BLaER1 (cell line): ENCODE measurements at regions not wholly inside any gene's neighbourhood (a gene's known extent, or its start where the extent isn't known, plus 50 kb on each side); places are given as distances from the start of the nearest gene placed in this dataset.
"Not testable (repeated sequence)": the region's sequence is repeated elsewhere in the genome, so short reads cannot be mapped to it uniquely, and the experiment has no call there.

Source experiments
- H3K27ac ChIP-seq: shearing (Covaris generic); formaldehyde crosslinking; 2 replicates; pipeline ENCODE4 v1.8.1; 2022
- H3K27me3 ChIP-seq: shearing (Covaris generic); formaldehyde crosslinking; 2 replicates; pipeline ENCODE4 v1.8.1; 2022
- H3K36me3 ChIP-seq: shearing (Covaris generic); formaldehyde crosslinking; 2 replicates; pipeline ENCODE4 v1.8.1; 2022
- H3K4me1 ChIP-seq: shearing (Covaris generic); formaldehyde crosslinking; 2 replicates; pipeline ENCODE4 v1.8.1; 2022
- H3K4me2 ChIP-seq: shearing (Covaris generic); formaldehyde crosslinking; 2 replicates; pipeline ENCODE4 v1.8.1; 2022
- H3K4me3 ChIP-seq: shearing (Covaris generic); formaldehyde crosslinking; 2 replicates; pipeline ENCODE4 v1.8.1; 2022
- H3K9ac ChIP-seq: shearing (Covaris generic); formaldehyde crosslinking; 2 replicates; pipeline ENCODE4 v1.8.1; 2022
- H3K9me3 ChIP-seq: shearing (Covaris generic); formaldehyde crosslinking; 2 replicates; pipeline ENCODE4 v1.8.1; 2022
- H4K20me1 ChIP-seq: shearing (Covaris generic); formaldehyde crosslinking; 2 replicates; pipeline ENCODE4 v1.8.1; 2022
- Cebpa-rat ChIP-seq: shearing (Covaris generic); IDR thresholded peaks from 2 replicates; pipeline ENCODE4 v1.8.1; 2022

GRCh38 chr3:165653130-165653778 lies 184.0 kb downstream of the BCHE start:
- Histone ChIP-seq H3K36me3 (no peaks in the 10 kb centered on the region), H3K27me3 (no peaks in the 10 kb centered on the region), H3K9ac (no peak overlapping the region), H3K9me3 (0 out of 2 replicates have a peak, but pooled peaks cover 8% of the 10 kb centered on the region), H3K4me2 (no peak overlapping the region), H4K20me1 (no peaks in the 10 kb centered on the region), H3K4me3 (no peak overlapping the region), H3K4me1 (no peaks in the 10 kb centered on the region), H3K27ac (no peak overlapping the region)
- no peak for TF ChIP-seq Cebpa-rat

- H3K27me3 ChIP-seq, H3K9ac ChIP-seq, H4K20me1 ChIP-seq, H3K9me3 ChIP-seq, H3K4me1 ChIP-seq, H3K36me3 ChIP-seq, H3K4me3 ChIP-seq, H3K27ac ChIP-seq, H3K4me2 ChIP-seq: not testable (repeated sequence)
These were observed 187.9 kb downstream of the BCHE start for GRCh38 chr3:165649282-165649681.

- Histone ChIP-seq H3K4me1 (no peaks in the 10 kb centered on the region), H3K9ac (no peak overlapping the region), H3K27ac (no peak overlapping the region), H4K20me1 (no peaks in the 10 kb centered on the region), H3K4me2 (no peak overlapping the region), H3K27me3 (no peaks in the 10 kb centered on the region), H3K36me3 (no peaks in the 10 kb centered on the region), H3K9me3 (0 out of 2 replicates have a peak, but pooled peaks cover 8% of the 10 kb centered on the region), H3K4me3 (no peak overlapping the region)
- no peak for TF ChIP-seq Cebpa-rat
These were observed 192.0 kb downstream of the BCHE start for GRCh38 chr3:165645191-165645590.

GRCh38 chr3:165644331-165644730 lies 192.9 kb downstream of the BCHE start:
- Histone ChIP-seq H3K4me3 (no peak overlapping the region), H3K27me3 (no peaks in the 10 kb centered on the region), H3K9ac (no peak overlapping the region), H3K4me1 (no peaks in the 10 kb centered on the region), H3K4me2 (no peak overlapping the region), H4K20me1 (no peaks in the 10 kb centered on the region), H3K36me3 (no peaks in the 10 kb centered on the region), H3K27ac (no peak overlapping the region), H3K9me3 (0 out of 2 replicates have a peak, but pooled peaks cover 3% of the 10 kb centered on the region)
- TF ChIP-seq Cebpa-rat: no peak

DNA sequence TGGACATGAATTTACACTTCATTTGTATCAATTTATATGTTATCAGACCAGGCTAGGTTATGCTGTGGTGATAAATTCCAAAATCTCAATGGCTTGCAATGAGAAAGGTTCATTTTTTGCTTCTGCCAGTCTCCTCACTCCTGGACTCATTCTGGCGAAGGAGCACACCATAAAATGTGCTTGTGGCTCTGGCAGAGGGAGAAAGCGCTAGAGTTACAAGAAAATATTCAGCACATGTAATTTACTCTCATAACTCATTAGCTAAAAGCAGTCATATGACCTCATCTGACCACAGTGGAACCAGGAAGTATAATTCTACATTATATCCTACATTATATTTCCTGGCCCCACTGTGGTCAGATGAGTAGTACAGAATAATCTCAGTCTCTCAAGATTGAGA lies 193.8 kb downstream of the BCHE start:
- no peak overlapping the region for H3K4me2 ChIP-seq
- no peak overlapping the region for H3K9ac ChIP-seq
- no peak for TF ChIP-seq Cebpa-rat
- H4K20me1 ChIP-seq: no peaks in the 10 kb centered on the region
- no peak overlapping the region for H3K27ac ChIP-seq
- no peaks in the 10 kb centered on the region for H3K4me1 ChIP-seq
- H3K9me3 ChIP-seq: no peaks in the 10 kb centered on the region
- H3K27me3 ChIP-seq: no peaks in the 10 kb centered on the region
- no peaks in the 10 kb centered on the region for H3K36me3 ChIP-seq
- no peak overlapping the region for H3K4me3 ChIP-seq

DNA sequence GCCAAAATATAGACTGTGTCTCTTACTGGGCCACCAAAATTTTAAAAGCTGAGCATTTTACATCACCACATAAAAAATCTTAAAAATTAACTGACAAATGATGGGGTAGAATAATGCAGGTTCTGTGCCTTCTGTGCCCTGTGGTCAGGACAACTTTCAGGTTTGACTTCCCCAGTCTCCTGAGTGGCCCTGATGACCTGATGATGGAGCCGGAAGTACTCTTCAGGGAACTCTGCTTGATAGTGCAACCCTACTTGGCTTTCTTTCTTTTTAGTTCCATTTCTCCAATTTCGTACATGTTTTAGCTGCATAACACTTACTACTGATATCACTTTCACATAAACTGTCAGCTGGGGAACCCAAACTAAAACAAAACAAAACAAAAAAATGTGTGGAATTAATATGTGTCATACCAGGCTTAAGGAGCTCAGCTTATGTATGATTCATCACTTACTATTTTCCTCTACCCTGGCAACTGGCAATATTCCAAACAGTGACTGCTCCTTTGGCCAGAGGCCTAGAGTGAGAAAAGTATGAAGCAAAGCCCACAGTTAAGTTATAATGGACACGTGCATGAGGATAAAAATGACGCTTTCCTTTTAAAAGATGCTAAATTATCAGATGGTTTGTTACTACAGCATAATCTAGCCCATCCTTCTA lies 194.3 kb downstream of the BCHE start:
- Histone ChIP-seq H3K9ac (no peak overlapping the region), H3K4me2 (no peak overlapping the region), H3K9me3 (no peaks in the 10 kb centered on the region), H3K27ac (no peak overlapping the region), H3K4me1 (no peaks in the 10 kb centered on the region), H3K36me3 (no peaks in the 10 kb centered on the region), H4K20me1 (no peaks in the 10 kb centered on the region), H3K4me3 (no peak overlapping the region), H3K27me3 (no peaks in the 10 kb centered on the region)
- TF ChIP-seq Cebpa-rat: no peak

- H3K4me3 ChIP-seq: no peak overlapping the region
- no peaks in the 10 kb centered on the region for H3K4me1 ChIP-seq
- no peak overlapping the region for H3K4me2 ChIP-seq
- H3K27me3 ChIP-seq: no peaks in the 10 kb centered on the region
- H3K27ac ChIP-seq: no peak overlapping the region
- no peaks in the 10 kb centered on the region for H3K36me3 ChIP-seq
- no peaks in the 10 kb centered on the region for H3K9me3 ChIP-seq
- H4K20me1 ChIP-seq: no peaks in the 10 kb centered on the region
- no peak overlapping the region for H3K9ac ChIP-seq
- TF ChIP-seq Cebpa-rat: no peak
These were observed 195.5 kb downstream of the BCHE start for GRCh38 chr3:165641569-165642310.

DNA sequence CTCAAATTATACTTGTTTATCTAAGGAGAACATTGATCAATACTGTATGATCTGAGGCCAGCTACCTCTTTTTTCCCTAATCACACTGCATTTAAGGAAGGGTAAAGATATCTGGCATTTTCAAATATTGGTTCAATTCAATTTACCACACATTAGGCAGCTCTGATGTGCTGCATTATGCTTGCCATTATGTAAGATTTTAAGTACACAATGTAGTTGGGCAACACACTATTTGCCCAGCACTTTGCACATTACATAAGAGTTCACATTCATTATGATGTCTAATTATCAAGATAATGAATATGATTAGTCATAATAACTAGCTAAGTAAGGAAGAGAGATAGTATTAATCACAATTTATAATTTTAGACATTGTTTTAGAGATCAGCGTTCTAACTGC lies 196.3 kb downstream of the BCHE start:
- TF ChIP-seq Cebpa-rat: no peak

DNA sequence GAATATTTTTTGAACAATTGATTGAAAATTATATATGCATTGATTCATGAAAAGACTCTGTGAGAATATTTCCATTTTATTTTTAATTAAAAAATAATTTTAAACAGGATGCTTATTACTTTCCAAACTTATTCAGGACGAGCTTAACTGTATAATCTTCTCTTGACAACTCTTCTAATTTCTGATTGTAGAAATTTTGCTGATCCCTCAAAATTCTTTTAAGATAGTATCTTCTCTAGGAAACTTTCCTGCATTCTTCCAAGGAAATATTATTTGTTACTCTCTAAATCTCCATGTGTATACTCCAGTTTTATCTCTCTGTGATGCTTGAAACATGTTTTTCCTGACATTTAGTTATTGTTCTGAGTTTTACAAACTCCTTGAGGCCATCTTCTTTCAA lies 197.2 kb downstream of the BCHE start:
- Histone ChIP-seq H3K9ac (no peak overlapping the region), H3K4me3 (no peak overlapping the region), H3K4me2 (no peak overlapping the region), H4K20me1 (no peaks in the 10 kb centered on the region), H3K36me3 (no peaks in the 10 kb centered on the region), H3K4me1 (no peaks in the 10 kb centered on the region), H3K27me3 (no peaks in the 10 kb centered on the region), H3K9me3 (no peaks in the 10 kb centered on the region), H3K27ac (no peak overlapping the region)
- TF ChIP-seq Cebpa-rat: no peak

More for the DNA sequence above, 196.3 kb downstream of the BCHE start:
- Histone ChIP-seq H4K20me1 (no peaks in the 10 kb centered on the region), H3K4me2 (no peak overlapping the region), H3K4me1 (no peaks in the 10 kb centered on the region), H3K9me3 (no peaks in the 10 kb centered on the region), H3K36me3 (no peaks in the 10 kb centered on the region), H3K9ac (no peak overlapping the region), H3K27ac (no peak overlapping the region), H3K27me3 (no peaks in the 10 kb centered on the region), H3K4me3 (no peak overlapping the region)

DNA sequence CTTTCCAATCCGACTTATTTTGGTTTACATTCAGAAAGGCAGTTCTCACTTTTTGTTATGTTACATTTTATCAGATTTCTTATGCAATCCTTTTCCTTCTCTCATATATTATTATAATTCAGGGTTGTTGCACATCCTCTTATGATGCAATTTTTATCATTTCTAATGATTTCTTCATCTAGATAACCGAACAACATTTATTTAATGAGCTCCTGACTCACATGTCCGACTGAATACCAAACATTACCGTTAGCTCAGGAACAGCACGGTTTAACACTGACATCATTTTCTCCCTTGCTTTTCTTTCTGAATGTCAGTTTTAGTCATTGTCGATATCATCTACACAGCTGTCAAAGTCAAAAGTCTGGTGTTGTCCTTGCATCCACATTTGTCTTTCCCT lies 199.2 kb downstream of the BCHE start:
- Histone ChIP-seq H3K4me1 (no peaks in the 10 kb centered on the region), H3K9ac (no peak overlapping the region), H3K4me3 (no peak overlapping the region), H3K9me3 (no peaks in the 10 kb centered on the region), H3K4me2 (no peak overlapping the region), H3K36me3 (no peaks in the 10 kb centered on the region), H3K27ac (no peak overlapping the region), H4K20me1 (no peaks in the 10 kb centered on the region), H3K27me3 (no peaks in the 10 kb centered on the region)
- TF ChIP-seq Cebpa-rat: no peak
